Adipocyte (in vitro differentiated cells): ENCODE measurements at regions not wholly inside any gene's neighbourhood (a gene's known extent, or its start where the extent isn't known, plus 50 kb on each side); places are given as distances from the start of the nearest gene placed in this dataset.
A peak's percentile ranks its signal among the peaks of the same experiment; 100 is the strongest.

Source experiments
- DNase-seq: peaks from one replicate; pipeline ENCODE4 v3.0.0-alpha.2; 2015; ENCODE audit warnings: low read depth
- H3K27me3 ChIP-seq: replicated peaks from 2 replicates; pipeline ENCODE4 v1.7.0; 2013; ENCODE audit warnings: mild to moderate bottlenecking, low read length, moderate library complexity; ENCODE audit not compliant: control insufficient read depth, insufficient read depth
- H3K36me3 ChIP-seq: 2 replicates; pipeline ENCODE4 v1.7.0; 2013; ENCODE audit warnings: low read length, mild to moderate bottlenecking, moderate library complexity; ENCODE audit not compliant: control insufficient read depth, insufficient read depth, severe bottlenecking
- H3K4me1 ChIP-seq: 2 replicates; pipeline ENCODE4 v1.7.0; 2013; ENCODE audit warnings: mild to moderate bottlenecking, low read length, moderate library complexity; ENCODE audit not compliant: control insufficient read depth, insufficient read depth
- H3K4me3 ChIP-seq: 2 replicates; pipeline ENCODE4 v1.7.0; 2013; ENCODE audit warnings: mild to moderate bottlenecking, low read length, moderate library complexity
- H3K9ac ChIP-seq: 2 replicates; pipeline ENCODE4 v1.7.0; 2013; ENCODE audit warnings: mild to moderate bottlenecking, low read length, moderate library complexity
- H3K9me3 ChIP-seq: 2 replicates; pipeline ENCODE4 v1.7.0; 2013; ENCODE audit warnings: mild to moderate bottlenecking, low read length, moderate library complexity; ENCODE audit not compliant: control insufficient read depth

DNA sequence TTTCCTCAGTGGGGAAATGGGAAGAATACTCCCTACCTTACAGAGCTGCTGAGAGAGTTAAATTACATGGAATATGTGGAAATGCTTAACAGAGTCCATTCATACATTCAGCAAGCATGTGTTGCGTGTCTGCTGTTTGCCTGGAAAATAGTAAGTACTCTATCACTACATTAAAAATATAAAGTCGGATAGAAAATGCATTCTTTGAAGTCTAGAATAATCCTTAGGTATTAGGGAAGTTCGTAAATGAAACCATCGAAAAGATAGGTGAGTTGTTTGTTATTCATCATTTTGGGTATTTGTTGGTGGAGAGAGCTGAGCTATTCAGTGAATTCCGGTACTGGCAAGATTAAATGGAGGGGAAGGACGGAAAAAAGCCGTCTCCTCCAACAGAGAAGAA, 200.1 kb downstream of the OPA1 start:
- Histone ChIP-seq H3K36me3 (no peaks in the 10 kb centered on the region), H3K9ac (no peak overlapping the region), H3K4me1 (no peaks in the 10 kb centered on the region), H3K9me3 (no peaks in the 10 kb centered on the region), H3K27me3 (peaks cover 62% of the 10 kb centered on the region), H3K4me3 (no peak overlapping the region)
- no peak for DNase-seq

DNA sequence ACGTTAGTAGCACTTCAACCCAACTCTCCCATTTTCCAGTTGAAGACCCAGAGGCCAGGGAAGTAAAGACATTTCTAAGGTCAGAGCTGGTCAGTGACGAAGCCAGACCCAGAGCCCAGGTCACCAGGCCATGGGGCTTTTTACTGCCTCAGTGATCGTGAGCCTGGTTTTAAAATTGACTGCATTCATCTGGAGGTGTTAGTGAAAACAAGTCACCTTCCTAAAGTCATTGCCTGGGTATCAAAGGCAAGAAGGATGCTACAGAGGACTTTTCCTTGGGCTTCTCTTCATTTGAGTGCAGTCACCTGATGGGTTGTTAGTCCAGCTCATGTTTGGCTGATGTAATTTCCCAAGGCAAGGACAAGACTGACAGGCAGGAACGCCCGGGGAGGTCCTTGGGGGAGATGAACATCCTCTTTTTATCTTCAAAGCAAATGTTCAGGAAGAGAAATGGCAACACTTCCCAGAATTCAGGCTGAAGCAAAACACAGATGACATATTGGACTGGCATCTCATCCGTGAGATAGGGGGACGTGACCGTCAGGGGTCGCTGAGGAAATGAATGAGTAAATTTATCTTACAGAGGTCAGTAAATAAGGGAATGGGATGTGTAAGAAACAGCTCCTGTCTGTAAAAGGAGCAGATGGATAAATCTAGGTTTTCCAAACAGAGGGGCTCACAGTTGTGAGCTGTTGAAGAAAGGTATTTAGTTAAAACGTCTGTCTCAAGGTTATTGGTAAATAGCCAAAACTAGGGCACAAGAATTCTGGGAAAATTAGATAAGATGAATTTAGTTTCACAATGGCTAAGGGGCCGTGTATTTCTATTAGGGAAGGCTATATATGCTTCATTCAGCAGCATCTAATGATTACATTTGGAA, 201.2 kb downstream of the OPA1 start:
- no peaks in the 10 kb centered on the region for H3K4me1 ChIP-seq
- no peaks in the 10 kb centered on the region for H3K36me3 ChIP-seq
- peaks cover 62% of the 10 kb centered on the region for H3K27me3 ChIP-seq
- H3K9ac ChIP-seq, result no peak overlapping the region
- no peaks in the 10 kb centered on the region for H3K9me3 ChIP-seq
- no peak for DNase-seq
- no peak overlapping the region for H3K4me3 ChIP-seq

DNA sequence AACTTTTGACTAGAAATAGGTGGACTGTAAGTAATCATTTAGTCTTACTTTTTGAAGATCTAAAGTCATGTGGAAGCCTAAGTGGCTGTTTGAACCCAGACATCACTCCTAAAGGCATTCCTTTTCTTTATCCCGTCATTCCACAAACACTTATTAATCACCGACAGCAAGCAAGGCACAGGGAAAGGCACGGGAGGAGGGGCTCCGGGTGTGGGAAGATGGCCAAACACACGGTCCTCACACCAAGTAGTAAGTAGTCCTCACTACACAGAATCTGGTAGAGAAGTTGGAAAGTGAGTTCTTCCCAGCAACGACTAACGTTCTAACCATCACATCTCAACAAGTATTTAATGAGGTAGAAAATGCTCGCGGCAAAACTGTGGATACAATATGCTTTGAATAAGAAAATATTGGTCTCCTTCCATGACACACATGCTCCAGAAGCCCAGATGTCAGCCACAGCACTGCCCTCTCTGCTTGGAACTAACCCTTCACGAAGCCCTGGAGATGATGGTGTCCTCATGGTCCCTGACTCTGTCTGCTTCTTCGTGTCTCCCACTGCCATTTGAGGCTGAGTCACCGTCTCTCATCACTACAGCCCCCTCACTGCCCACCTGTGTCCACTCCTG, 202.2 kb downstream of the OPA1 start:
- no peaks in the 10 kb centered on the region for H3K9me3 ChIP-seq
- no peaks in the 10 kb centered on the region for H3K4me1 ChIP-seq
- H3K9ac ChIP-seq, result no peak overlapping the region
- H3K4me3 ChIP-seq, result no peak overlapping the region
- no peak for DNase-seq
- peaks cover 55% of the 10 kb centered on the region for H3K27me3 ChIP-seq
- H3K36me3 ChIP-seq, result no peaks in the 10 kb centered on the region

DNA sequence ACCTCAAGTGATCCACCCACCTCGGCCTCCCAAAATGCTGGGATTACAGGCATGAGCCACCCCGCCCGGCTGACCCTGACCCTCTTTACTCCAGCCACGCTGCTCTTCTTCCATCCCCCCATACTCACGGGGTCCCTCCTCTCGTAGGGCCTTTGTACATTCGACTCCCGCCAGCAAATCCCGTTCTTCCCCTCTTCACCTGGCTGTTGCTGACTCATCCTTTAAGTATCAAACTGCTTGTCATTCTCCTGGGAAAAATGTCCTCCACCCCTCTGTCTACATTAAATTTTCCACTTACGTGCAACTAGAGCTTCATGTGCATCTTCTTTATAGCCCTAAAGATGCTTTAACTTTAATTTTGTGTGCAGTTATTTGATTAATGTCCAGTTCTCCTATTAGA, 203.1 kb downstream of the OPA1 start:
- Histone ChIP-seq H3K27me3 (peaks cover 46% of the 10 kb centered on the region), H3K9ac (no peak overlapping the region), H3K9me3 (no peaks in the 10 kb centered on the region), H3K4me3 (no peak overlapping the region), H3K4me1 (no peaks in the 10 kb centered on the region), H3K36me3 (no peaks in the 10 kb centered on the region)
- no peak for DNase-seq

DNA sequence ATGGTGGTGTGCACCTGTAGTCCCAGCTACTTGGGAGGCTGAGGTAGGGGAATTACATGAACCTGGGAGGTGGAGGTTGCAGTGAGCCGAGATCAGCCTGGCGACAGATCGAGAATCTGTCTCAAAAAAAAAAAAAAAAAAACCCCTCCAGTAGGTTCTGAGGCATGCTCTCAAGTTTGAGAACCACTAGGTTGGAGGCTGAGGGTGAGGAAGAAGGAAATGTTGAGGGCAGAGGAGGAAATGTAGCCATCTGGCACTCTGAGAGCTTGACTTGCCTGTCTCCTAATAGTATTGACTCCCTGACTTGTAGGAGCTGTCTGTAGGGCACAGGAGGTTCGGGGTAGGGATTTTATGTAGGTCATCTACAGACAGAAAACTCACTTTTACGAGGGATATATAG, 204.6 kb downstream of the OPA1 start:
- DNase-seq, result no peak
- H3K36me3 ChIP-seq, result no peaks in the 10 kb centered on the region
- no peaks in the 10 kb centered on the region for H3K4me1 ChIP-seq
- no peaks in the 10 kb centered on the region for H3K9me3 ChIP-seq
- H3K4me3 ChIP-seq, result no peak overlapping the region
- peaks cover 35% of the 10 kb centered on the region for H3K27me3 ChIP-seq
- no peak overlapping the region for H3K9ac ChIP-seq

DNA sequence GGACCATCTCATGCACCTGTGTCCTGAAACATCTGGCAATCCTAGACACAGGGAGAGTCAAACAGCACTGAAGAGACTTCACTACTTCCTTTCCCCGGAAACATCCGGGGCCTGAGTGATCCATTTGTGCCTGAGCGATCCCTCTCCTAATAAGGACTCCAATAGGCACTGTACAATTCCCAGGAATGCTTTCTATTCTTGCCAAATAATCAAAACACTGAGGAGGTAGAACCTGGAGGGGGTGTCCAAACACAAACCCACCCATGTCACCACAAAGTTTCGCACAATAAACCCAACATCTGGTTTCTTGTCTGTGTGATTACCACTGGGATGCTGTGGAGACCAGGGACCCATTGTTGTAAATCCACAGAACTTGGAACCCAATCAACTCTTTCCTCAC, 205.0 kb downstream of the OPA1 start:
- Histone ChIP-seq H3K36me3 (no peaks in the 10 kb centered on the region), H3K4me3 (no peak overlapping the region), H3K9ac (no peak overlapping the region), H3K27me3 (peaks cover 34% of the 10 kb centered on the region), H3K4me1 (no peaks in the 10 kb centered on the region), H3K9me3 (no peaks in the 10 kb centered on the region)
- no peak for DNase-seq

DNA sequence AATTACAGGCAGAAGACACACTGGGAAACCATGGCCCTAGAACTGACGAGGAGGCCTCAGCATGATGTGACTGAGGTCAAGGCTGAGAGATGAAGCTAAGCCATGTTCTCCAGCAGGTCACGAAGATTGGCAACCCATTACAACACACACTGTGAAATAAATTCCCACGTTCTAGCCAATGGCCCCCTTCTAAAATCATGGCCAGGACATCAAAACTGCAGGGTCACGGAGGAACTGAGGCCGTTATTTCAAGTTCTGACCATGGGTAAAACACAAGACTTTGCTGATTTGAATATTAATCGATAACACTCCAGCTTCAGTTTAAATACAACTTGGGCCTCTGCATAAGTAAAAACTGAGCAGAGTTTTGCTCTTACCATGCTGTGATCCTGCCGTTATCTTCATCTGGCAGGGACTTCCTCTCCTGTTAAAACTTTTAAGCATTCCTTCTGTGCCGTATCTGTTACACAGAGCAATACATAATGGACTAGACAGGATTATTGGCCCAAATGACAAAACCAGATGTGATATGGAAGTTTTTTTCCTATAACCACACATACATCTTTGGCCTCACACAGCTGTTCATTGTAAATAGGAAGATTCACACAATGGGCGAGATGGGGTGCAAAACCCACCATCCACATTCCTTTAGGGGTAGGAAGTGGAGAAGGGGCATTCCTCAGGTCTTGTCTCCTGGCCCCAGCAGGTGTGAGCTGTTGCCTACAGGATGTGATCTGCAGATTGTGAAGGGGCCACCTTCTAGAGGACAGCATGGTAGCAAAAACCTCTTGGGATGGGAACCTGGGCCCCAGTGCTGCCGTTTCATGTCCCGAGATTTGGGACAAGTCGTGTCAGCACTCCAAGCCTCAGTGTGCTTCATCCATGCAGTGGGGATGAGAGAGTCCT, 207.4 kb downstream of the OPA1 start:
- no peaks in the 10 kb centered on the region for H3K36me3 ChIP-seq

DNA sequence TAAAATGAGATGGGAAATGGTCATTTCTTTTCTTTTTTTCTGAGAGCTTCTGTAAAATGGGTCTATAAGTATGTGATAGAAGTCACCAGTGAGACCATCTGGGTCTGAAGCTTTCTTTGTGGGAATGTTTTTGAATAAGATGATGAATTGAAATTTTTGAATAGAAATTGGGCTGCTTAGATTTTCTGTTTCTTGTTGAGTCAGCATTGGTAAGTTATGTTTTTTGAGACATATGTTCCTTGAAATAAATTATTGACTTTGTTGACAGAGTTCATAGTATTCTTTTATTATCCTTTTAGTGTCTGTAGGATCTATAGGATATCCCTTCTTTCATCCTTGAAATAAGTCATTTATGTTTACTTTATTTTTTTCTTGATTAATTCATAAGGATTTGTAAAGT, 208.1 kb downstream of the OPA1 start:
- Histone ChIP-seq H3K4me3 (no peak overlapping the region), H3K36me3 (no peaks in the 10 kb centered on the region), H3K9me3 (no peaks in the 10 kb centered on the region), H3K9ac (no peak overlapping the region), H3K4me1 (no peaks in the 10 kb centered on the region), H3K27me3 (peaks cover 18% of the 10 kb centered on the region)
- DNase-seq, result no peak

More for the DNA sequence above, 207.4 kb downstream of the OPA1 start:
- DNase-seq, result no peak
- Histone ChIP-seq H3K27me3 (peaks cover 19% of the 10 kb centered on the region), H3K4me1 (no peaks in the 10 kb centered on the region), H3K4me3 (no peak overlapping the region), H3K9me3 (no peaks in the 10 kb centered on the region), H3K9ac (no peak overlapping the region)

DNA sequence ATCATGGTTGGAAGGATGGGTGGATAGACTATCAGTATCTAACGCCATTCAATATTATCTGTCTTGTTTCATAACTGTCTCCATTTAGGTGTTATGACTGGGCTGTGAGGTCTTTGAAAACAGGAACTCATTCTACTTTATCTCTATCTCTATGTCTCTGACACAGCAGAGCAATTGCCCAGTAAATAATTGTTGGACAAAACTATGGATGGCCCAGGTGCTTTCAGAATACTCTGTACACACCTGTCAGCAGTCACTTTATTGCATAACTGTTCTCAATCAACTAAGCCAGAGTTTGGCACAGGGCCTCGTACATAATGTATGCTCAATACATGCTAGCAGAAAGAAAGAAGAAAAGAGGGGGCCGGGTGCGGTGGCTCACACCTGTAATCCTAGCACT, 210.3 kb downstream of the OPA1 start:
- no peak for DNase-seq
- H3K4me3 ChIP-seq, result no peak overlapping the region
- H3K9me3 ChIP-seq, result no peaks in the 10 kb centered on the region
- no peaks in the 10 kb centered on the region for H3K36me3 ChIP-seq
- H3K4me1 ChIP-seq, result no peaks in the 10 kb centered on the region
- no peak overlapping the region for H3K9ac ChIP-seq
- H3K27me3 ChIP-seq, result peaks cover 32% of the 10 kb centered on the region

DNA sequence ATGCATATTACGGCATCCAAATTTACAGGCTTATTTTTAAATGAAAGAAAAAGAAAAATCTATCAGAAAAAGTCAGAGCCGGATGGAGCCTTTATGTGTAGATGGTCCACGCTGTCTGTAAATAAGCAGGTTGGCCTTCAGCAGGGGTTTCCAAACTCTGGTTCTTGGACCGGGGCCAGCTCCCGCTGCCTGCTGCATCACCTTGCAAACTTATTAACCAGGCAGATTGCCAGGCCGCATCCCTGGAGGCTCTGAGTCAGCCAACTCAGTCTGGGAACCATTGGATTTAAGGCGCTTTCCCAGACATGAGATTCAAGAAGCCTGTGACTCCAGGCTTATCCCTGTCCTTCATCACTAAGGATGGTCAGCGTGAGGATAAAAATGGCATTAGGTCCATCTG, 212.4 kb downstream of the OPA1 start:
- Histone ChIP-seq H3K27me3 (peaks cover 50% of the 10 kb centered on the region), H3K4me3 (no peak overlapping the region), H3K9ac (no peak overlapping the region), H3K4me1 (no peaks in the 10 kb centered on the region), H3K9me3 (no peaks in the 10 kb centered on the region), H3K36me3 (no peaks in the 10 kb centered on the region)
- DNase-seq, result peak; percentile 9

DNA sequence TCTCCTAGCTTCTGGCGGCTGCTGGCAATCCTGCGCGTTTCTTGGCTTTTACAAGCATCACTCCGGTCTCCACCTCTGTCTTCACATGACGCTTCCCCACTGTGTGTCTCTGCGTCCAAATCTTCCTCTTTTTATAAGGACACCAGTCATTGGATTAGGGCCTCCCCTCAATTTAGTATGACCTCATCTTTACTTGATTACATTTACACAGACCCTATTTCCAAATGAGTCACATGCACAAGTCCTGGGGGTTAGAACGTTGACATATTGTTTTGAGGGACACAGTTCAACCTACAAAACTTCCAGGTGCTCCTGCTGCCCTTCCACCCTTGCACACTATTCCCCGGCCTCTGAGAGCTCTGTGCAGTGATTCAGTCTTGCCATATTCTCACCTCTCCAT, 215.3 kb downstream of the OPA1 start:
- no peak for DNase-seq
- Histone ChIP-seq H3K9ac (no peak overlapping the region), H3K9me3 (no peaks in the 10 kb centered on the region), H3K36me3 (no peaks in the 10 kb centered on the region), H3K4me1 (no peaks in the 10 kb centered on the region), H3K27me3 (peaks cover 61% of the 10 kb centered on the region), H3K4me3 (no peak overlapping the region)
